GM23248 (cell line): ENCODE measurements at regions not wholly inside any gene's neighbourhood (a gene's known extent, or its start where the extent isn't known, plus 50 kb on each side); places are given as distances from the start of the nearest gene placed in this dataset.
"Not testable (repeated sequence)": the region's sequence is repeated elsewhere in the genome, so short reads cannot be mapped to it uniquely, and the experiment has no call there.

Experiments
- EZH2 ChIP-seq: fragments of 200-600 bp; sonication (generic); IDR thresholded peaks from 2 replicates; pipeline ENCODE4 v1.6.1; 2018; ENCODE audit warnings: antibody characterized with exemption, mild to moderate bottlenecking; ENCODE audit not compliant: insufficient read depth, poor library complexity, severe bottlenecking
- EZH2phosphoT487 ChIP-seq: fragments of 200-600 bp; sonication (generic); IDR thresholded peaks from 2 replicates; pipeline ENCODE4 v1.6.1; 2018; ENCODE audit warnings: antibody characterized with exemption, moderate library complexity, mild to moderate bottlenecking, low read depth; ENCODE audit not compliant: insufficient read depth

- not testable (repeated sequence) for TF ChIP-seq EZH2, EZH2phosphoT487
Measured at GRCh38 chrY:19427191-19427590, 317.3 kb downstream of the KDM5D start.
